ENCODE measurements at regions not wholly inside any gene's neighbourhood (a gene's known extent, or its start where the extent isn't known, plus 50 kb on each side); places are given as distances from the start of the nearest gene placed in this dataset.

- TF ChIP-seq MAX (IDR thresholded peaks at IDR 0.05) (no peak), TCF12 (IDR thresholded peaks at IDR 0.05; ENCODE audit: low read depth) (no peak), CREB1 (IDR thresholded peaks at IDR 0.05; ENCODE audit: low read depth) (no peak), ZBTB7A (IDR thresholded peaks at IDR 0.05; ENCODE audit: low read depth) (no peak), REST (IDR thresholded peaks at IDR 0.05; ENCODE audit: low read depth) (no peak), FOXM1 (IDR thresholded peaks at IDR 0.05; ENCODE audit: borderline replicate concordance, low read depth) (no peak), YY1 (IDR thresholded peaks at IDR 0.05; ENCODE audit: low read depth) (no peak), TAF1 (IDR thresholded peaks at IDR 0.05; ENCODE audit: low read depth) (no peak), RAD21 (IDR thresholded peaks at IDR 0.05; ENCODE audit: low read depth) (no peak)
These were observed 475.0 kb downstream of the RNF144A start for GRCh38 chr2:7392076-7392787.

- no peak for TF ChIP-seq CREB1 (IDR thresholded peaks at IDR 0.05; ENCODE audit: low read depth)
- no peak for TF ChIP-seq EP300 (IDR thresholded peaks at IDR 0.05; ENCODE audit: borderline replicate concordance)
- no peak for TF ChIP-seq EGR1 (IDR thresholded peaks at IDR 0.05)
- no peak for TF ChIP-seq TCF12 (IDR thresholded peaks at IDR 0.05; ENCODE audit: low read depth)
- no peak for TF ChIP-seq YY1 (IDR thresholded peaks at IDR 0.05; ENCODE audit: low read depth)
- TF ChIP-seq NFIC (IDR thresholded peaks at IDR 0.05), result no peak
- TF ChIP-seq TAF1 (IDR thresholded peaks at IDR 0.05; ENCODE audit: low read depth), result no peak
- no peak for TF ChIP-seq TEAD4 (IDR thresholded peaks at IDR 0.05)
These were observed 477.0 kb downstream of the RNF144A start for GRCh38 chr2:7394195-7394594.

- TF ChIP-seq CREB1 (IDR thresholded peaks at IDR 0.05; ENCODE audit: low read depth) (no peak), CEBPB (IDR thresholded peaks at IDR 0.05) (no peak), USF1 (IDR thresholded peaks at IDR 0.05) (no peak), TEAD4 (IDR thresholded peaks at IDR 0.05) (no peak), NFIC (IDR thresholded peaks at IDR 0.05) (no peak), EGR1 (IDR thresholded peaks at IDR 0.05) (no peak), EP300 (IDR thresholded peaks at IDR 0.05; ENCODE audit: borderline replicate concordance) (no peak), YY1 (IDR thresholded peaks at IDR 0.05; ENCODE audit: low read depth) (no peak), MAX (IDR thresholded peaks at IDR 0.05) (no peak), FOXM1 (IDR thresholded peaks at IDR 0.05; ENCODE audit: borderline replicate concordance, low read depth) (no peak), REST (IDR thresholded peaks at IDR 0.05; ENCODE audit: low read depth) (no peak), ZBTB7A (IDR thresholded peaks at IDR 0.05; ENCODE audit: low read depth) (no peak), TAF1 (IDR thresholded peaks at IDR 0.05; ENCODE audit: low read depth) (no peak), TCF12 (IDR thresholded peaks at IDR 0.05; ENCODE audit: low read depth) (no peak), RAD21 (IDR thresholded peaks at IDR 0.05; ENCODE audit: low read depth) (no peak)
These were observed 483.4 kb downstream of the RNF144A start for GRCh38 chr2:7400628-7401027.

GRCh38 chr2:7403092-7403775 lies 486.0 kb downstream of the RNF144A start:
- TF ChIP-seq EP300 (IDR thresholded peaks at IDR 0.05; ENCODE audit: borderline replicate concordance), result no peak
- TF ChIP-seq TCF12 (IDR thresholded peaks at IDR 0.05; ENCODE audit: low read depth), result no peak
- no peak for TF ChIP-seq ZBTB7A (IDR thresholded peaks at IDR 0.05; ENCODE audit: low read depth)
- TF ChIP-seq REST (IDR thresholded peaks at IDR 0.05; ENCODE audit: low read depth), result no peak
- no peak for TF ChIP-seq TAF1 (IDR thresholded peaks at IDR 0.05; ENCODE audit: low read depth)
- no peak for TF ChIP-seq EGR1 (IDR thresholded peaks at IDR 0.05)
- TF ChIP-seq CREB1 (IDR thresholded peaks at IDR 0.05; ENCODE audit: low read depth), result no peak
- no peak for TF ChIP-seq NFIC (IDR thresholded peaks at IDR 0.05)
- no peak for TF ChIP-seq MAX (IDR thresholded peaks at IDR 0.05)
- no peak for TF ChIP-seq USF1 (IDR thresholded peaks at IDR 0.05)
- no peak for TF ChIP-seq TEAD4 (IDR thresholded peaks at IDR 0.05)
- TF ChIP-seq FOXM1 (IDR thresholded peaks at IDR 0.05; ENCODE audit: borderline replicate concordance, low read depth), result no peak
- TF ChIP-seq CEBPB (IDR thresholded peaks at IDR 0.05), result no peak
- TF ChIP-seq RAD21 (IDR thresholded peaks at IDR 0.05; ENCODE audit: low read depth), result no peak
- no peak for TF ChIP-seq YY1 (IDR thresholded peaks at IDR 0.05; ENCODE audit: low read depth)
